HEK293T (cell line): ENCODE measurements at regions not wholly inside any gene's neighbourhood (a gene's known extent, or its start where the extent isn't known, plus 50 kb on each side); places are given as distances from the start of the nearest gene placed in this dataset.

ENCODE experiments used
- ARNT ChIP-seq: fragments of 450-650 bp; IDR thresholded peaks from 2 replicates; pipeline ENCODE4 v1.6.1; 2017; ENCODE audit warnings: mild to moderate bottlenecking
- BHLHE40 ChIP-seq: fragments of 450-650 bp; IDR thresholded peaks from 2 replicates; pipeline ENCODE4 v1.6.1; 2016; ENCODE audit warnings: mild to moderate bottlenecking, moderate library complexity, borderline replicate concordance
- CTBP1 ChIP-seq: fragments of 450-650 bp; IDR thresholded peaks from 2 replicates; pipeline ENCODE4 v1.6.1; 2016; ENCODE audit warnings: borderline replicate concordance
- FOXK2 ChIP-seq: fragments of 450-650 bp; IDR thresholded peaks from 2 replicates; pipeline ENCODE4 v1.6.1; 2016; ENCODE audit warnings: mild to moderate bottlenecking
- FOXM1 ChIP-seq: fragments of 450-650 bp; IDR thresholded peaks from 2 replicates; pipeline ENCODE4 v1.6.1; 2017; ENCODE audit warnings: mild to moderate bottlenecking, borderline replicate concordance
- NFRKB ChIP-seq: fragments of 450-650 bp; IDR thresholded peaks from 2 replicates; pipeline ENCODE4 v1.6.1; 2016; ENCODE audit warnings: mild to moderate bottlenecking, moderate library complexity
- PKNOX1 ChIP-seq: fragments of 450-650 bp; IDR thresholded peaks from 2 replicates; pipeline ENCODE4 v1.6.1; 2016
- SP1 ChIP-seq: fragments of 450-650 bp; IDR thresholded peaks from 2 replicates; pipeline ENCODE4 v1.6.1; 2017
- SUZ12 ChIP-seq: fragments of 450-650 bp; IDR thresholded peaks from 2 replicates; pipeline ENCODE4 v1.6.1; 2016; ENCODE audit warnings: mild to moderate bottlenecking
- TARDBP ChIP-seq: fragments of 450-650 bp; IDR thresholded peaks from 2 replicates; pipeline ENCODE4 v1.6.1; 2016
- ZNF384 ChIP-seq: fragments of 450-650 bp; IDR thresholded peaks from 2 replicates; pipeline ENCODE4 v1.6.1; 2016

GRCh38 chr3:70853161-70853944 lies 540.9 kb upstream of the MDFIC2 start:
- no peak for TF ChIP-seq SP1
- no peak for TF ChIP-seq ZNF384
- TF ChIP-seq TARDBP = no peak
- TF ChIP-seq SUZ12 = no peak
- no peak for TF ChIP-seq FOXM1
- TF ChIP-seq PKNOX1 = no peak
- TF ChIP-seq FOXK2 = no peak
- TF ChIP-seq CTBP1 = no peak
- no peak for TF ChIP-seq ARNT
- TF ChIP-seq BHLHE40 = no peak
- TF ChIP-seq NFRKB = no peak
